ENCODE measurements at regions not wholly inside any gene's neighbourhood (a gene's known extent, or its start where the extent isn't known, plus 50 kb on each side); places are given as distances from the start of the nearest gene placed in this dataset.

DNA sequence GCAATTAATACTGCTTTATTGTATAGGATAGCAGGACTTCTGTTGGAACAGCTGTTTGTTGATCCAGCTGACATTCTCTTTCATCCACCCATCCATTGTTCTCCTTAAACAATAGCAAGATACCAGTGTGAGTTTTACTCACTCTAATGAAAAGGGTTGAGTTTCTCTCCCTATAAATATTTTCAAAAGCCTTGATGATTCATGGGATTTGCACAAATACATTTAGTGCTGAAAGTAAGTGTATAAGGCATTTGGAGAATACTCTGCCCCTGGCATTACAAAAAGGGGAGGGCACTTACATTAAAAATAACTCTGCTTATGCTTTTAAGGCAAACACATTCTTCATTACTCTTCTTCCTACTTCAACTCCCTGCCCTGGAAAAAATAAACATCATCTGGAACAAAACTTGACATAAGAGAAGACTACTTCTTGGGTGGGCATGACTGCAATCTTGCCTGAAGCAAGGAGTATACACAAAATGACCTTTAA is 634.9 kb downstream of the METTL15 start:
- no peak overlapping the region for H3K4me3 ChIP-seq (ENCODE audit: low read depth, low read length)
- TF ChIP-seq, protein P1, sequence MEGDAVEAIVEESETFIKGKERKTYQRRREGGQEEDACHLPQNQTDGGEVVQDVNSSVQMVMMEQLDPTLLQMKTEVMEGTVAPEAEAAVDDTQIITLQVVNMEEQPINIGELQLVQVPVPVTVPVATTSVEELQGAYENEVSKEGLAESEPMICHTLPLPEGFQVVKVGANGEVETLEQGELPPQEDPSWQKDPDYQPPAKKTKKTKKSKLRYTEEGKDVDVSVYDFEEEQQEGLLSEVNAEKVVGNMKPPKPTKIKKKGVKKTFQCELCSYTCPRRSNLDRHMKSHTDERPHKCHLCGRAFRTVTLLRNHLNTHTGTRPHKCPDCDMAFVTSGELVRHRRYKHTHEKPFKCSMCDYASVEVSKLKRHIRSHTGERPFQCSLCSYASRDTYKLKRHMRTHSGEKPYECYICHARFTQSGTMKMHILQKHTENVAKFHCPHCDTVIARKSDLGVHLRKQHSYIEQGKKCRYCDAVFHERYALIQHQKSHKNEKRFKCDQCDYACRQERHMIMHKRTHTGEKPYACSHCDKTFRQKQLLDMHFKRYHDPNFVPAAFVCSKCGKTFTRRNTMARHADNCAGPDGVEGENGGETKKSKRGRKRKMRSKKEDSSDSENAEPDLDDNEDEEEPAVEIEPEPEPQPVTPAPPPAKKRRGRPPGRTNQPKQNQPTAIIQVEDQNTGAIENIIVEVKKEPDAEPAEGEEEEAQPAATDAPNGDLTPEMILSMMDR (IDR thresholded peaks at IDR 0.05; ENCODE audit: insufficient read depth, low read length) = no peak
- peak; percentile 80 for DNase-seq (ENCODE audit: low read depth)

DNA sequence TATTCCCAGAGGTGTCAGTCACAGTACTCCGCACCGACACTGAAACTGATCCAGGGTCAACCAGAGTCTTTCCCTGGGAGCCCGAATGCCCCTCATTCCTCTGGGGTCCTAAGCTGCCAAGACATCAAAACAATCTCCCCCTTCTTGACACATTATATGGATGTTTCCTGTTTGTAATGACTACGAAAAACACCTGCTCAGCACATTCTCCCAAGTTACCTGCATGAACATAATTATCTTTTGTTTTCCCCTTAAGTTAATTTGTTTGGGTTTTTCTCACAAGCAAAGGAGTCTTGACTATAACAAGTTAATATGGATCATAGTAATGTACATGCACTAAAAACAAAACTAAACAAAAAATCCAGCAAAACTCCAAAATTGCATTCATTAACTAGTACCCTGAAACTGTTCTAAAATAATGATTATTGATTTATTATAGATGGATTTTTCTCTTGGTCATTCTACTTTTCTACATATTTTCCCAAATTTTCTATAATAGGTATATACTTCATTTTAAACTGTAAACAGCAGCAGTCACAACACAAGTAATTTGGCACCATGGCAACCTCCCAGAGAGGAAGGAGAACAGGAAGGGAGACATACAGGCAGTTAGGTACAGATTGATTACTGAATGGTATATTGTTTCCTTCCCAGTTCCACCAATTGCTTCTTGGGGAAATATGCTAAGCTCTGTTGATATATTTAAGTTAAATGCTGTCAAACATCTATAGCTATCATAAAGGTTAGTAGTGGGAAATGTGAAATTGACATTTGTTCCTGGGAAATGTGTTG is 631.5 kb downstream of the METTL15 start:
- H3K4me3 ChIP-seq (ENCODE audit: low read depth, low read length) = no peak overlapping the region
- no peak for DNase-seq (ENCODE audit: low read depth)

DNA sequence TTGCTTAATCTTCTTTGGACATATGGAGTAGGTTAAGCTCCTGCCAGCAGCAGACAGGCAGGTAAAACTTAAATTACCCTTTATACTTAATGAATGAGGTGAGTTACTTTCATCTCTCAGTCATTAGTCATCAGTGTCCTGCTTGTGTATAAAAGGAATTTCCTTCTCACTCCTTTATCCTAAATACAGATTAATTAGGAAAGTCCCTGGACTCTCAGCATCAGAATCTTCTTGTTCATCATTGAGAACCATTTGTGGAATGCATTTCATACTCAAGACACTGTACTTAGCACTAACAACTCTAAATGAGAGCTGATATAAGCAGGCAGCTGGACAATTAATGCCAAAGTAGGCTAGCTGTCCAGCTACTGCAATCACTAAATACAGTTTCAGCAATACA is 630.4 kb downstream of the METTL15 start:
- DNase-seq (ENCODE audit: low read depth) = peak; percentile 35
- TF ChIP-seq, protein P1 (IDR thresholded peaks at IDR 0.05; ENCODE audit: insufficient read depth, low read length) = no peak
- no peak overlapping the region for H3K4me3 ChIP-seq (ENCODE audit: low read depth, low read length)

More for the DNA sequence above, 631.5 kb downstream of the METTL15 start:
- TF ChIP-seq, protein P1 (IDR thresholded peaks at IDR 0.05; ENCODE audit: insufficient read depth, low read length) = no peak

DNA sequence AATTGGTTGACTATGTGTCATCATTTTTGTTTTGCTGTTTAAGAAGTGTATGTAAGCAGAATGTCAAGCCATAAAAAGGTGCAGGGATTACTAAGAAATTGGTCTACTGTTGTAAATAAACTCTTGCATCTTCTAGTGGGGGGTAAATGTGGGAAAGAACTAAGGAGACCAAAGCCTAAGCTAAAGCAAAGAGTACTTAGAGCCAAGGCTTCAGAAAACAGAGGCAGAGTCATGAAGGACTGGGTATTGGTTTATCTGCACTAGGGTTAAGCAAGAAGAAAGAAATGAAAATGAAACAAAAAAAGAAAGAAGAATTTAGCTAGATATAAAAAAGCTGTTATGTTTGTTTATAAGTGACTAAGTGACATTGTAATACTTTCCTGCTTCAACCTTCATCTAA is 628.1 kb downstream of the METTL15 start:
- TF ChIP-seq, protein P1 (IDR thresholded peaks at IDR 0.05; ENCODE audit: insufficient read depth, low read length) = no peak
- DNase-seq (ENCODE audit: low read depth) = no peak

DNA sequence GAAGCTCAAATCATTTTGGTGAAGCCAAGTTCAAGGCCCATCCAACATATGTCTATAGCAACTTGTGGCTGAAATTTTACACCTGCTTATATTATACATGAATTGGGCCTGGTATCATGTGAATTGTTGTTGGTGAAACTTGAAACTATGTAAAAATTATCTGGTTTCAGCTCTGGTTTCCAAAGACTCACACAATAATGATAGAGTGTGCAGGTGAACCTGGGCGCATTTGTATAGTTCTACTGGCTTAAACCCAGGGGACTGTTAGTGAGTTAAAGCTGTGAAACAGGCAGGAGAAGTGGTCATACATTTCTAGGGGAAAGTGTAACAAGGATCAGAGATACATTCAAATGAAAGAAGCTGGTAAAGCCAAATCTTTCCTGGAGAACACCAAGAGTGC is 627.3 kb downstream of the METTL15 start:
- DNase-seq (ENCODE audit: low read depth) = no peak
- TF ChIP-seq, protein P1 (IDR thresholded peaks at IDR 0.05; ENCODE audit: insufficient read depth, low read length) = no peak

More for the DNA sequence above, 628.1 kb downstream of the METTL15 start:
- no peak overlapping the region for H3K4me3 ChIP-seq (ENCODE audit: low read depth, low read length)

DNA sequence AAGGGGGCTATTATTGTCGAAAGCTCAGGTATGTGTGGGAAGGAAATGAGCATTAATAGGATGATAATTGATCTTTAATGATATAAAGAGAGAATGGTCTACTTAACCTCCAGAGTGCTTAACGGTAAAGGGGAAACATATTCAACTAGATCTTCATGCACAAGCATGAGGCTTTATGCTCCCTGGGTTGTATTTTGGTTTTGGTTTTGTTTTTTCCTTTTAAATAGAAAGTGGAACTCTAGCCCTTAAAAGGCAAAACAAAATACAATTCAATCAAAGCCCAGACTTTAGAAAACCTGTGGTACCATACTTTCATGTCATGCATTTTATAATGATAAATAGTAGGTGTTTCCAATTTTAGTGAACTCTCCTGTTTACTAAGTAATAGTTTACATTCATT is 622.7 kb downstream of the METTL15 start:
- TF ChIP-seq, protein P1 (IDR thresholded peaks at IDR 0.05; ENCODE audit: insufficient read depth, low read length) = no peak
- no peak overlapping the region for H3K4me3 ChIP-seq (ENCODE audit: low read depth, low read length)
- DNase-seq (ENCODE audit: low read depth) = no peak

More for the DNA sequence above, 627.3 kb downstream of the METTL15 start:
- no peak overlapping the region for H3K4me3 ChIP-seq (ENCODE audit: low read depth, low read length)
